ENCODE measurements at regions not wholly inside any gene's neighbourhood (a gene's known extent, or its start where the extent isn't known, plus 50 kb on each side); places are given as distances from the start of the nearest gene placed in this dataset.

DNA sequence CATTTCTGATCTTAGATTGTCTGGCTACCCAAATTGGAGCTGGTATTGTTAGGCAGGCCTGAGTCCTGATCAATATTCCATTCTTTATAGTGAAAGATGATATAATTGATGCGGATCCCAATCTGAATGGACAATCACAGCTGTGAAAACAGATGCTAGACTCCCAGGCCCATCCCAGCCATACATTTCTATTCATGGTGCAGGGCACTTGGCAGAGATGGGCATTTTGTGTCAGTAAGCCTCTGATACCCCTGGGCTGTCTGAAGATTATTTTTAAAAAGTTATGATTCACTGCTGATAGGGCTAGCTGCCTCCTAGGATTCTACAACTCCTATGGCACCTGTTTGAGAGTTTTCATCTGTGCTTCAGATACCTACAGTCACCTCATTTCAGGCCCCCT is 61.2 kb upstream of the TSPAN7 start:
- TF ChIP-seq, protein P1, sequence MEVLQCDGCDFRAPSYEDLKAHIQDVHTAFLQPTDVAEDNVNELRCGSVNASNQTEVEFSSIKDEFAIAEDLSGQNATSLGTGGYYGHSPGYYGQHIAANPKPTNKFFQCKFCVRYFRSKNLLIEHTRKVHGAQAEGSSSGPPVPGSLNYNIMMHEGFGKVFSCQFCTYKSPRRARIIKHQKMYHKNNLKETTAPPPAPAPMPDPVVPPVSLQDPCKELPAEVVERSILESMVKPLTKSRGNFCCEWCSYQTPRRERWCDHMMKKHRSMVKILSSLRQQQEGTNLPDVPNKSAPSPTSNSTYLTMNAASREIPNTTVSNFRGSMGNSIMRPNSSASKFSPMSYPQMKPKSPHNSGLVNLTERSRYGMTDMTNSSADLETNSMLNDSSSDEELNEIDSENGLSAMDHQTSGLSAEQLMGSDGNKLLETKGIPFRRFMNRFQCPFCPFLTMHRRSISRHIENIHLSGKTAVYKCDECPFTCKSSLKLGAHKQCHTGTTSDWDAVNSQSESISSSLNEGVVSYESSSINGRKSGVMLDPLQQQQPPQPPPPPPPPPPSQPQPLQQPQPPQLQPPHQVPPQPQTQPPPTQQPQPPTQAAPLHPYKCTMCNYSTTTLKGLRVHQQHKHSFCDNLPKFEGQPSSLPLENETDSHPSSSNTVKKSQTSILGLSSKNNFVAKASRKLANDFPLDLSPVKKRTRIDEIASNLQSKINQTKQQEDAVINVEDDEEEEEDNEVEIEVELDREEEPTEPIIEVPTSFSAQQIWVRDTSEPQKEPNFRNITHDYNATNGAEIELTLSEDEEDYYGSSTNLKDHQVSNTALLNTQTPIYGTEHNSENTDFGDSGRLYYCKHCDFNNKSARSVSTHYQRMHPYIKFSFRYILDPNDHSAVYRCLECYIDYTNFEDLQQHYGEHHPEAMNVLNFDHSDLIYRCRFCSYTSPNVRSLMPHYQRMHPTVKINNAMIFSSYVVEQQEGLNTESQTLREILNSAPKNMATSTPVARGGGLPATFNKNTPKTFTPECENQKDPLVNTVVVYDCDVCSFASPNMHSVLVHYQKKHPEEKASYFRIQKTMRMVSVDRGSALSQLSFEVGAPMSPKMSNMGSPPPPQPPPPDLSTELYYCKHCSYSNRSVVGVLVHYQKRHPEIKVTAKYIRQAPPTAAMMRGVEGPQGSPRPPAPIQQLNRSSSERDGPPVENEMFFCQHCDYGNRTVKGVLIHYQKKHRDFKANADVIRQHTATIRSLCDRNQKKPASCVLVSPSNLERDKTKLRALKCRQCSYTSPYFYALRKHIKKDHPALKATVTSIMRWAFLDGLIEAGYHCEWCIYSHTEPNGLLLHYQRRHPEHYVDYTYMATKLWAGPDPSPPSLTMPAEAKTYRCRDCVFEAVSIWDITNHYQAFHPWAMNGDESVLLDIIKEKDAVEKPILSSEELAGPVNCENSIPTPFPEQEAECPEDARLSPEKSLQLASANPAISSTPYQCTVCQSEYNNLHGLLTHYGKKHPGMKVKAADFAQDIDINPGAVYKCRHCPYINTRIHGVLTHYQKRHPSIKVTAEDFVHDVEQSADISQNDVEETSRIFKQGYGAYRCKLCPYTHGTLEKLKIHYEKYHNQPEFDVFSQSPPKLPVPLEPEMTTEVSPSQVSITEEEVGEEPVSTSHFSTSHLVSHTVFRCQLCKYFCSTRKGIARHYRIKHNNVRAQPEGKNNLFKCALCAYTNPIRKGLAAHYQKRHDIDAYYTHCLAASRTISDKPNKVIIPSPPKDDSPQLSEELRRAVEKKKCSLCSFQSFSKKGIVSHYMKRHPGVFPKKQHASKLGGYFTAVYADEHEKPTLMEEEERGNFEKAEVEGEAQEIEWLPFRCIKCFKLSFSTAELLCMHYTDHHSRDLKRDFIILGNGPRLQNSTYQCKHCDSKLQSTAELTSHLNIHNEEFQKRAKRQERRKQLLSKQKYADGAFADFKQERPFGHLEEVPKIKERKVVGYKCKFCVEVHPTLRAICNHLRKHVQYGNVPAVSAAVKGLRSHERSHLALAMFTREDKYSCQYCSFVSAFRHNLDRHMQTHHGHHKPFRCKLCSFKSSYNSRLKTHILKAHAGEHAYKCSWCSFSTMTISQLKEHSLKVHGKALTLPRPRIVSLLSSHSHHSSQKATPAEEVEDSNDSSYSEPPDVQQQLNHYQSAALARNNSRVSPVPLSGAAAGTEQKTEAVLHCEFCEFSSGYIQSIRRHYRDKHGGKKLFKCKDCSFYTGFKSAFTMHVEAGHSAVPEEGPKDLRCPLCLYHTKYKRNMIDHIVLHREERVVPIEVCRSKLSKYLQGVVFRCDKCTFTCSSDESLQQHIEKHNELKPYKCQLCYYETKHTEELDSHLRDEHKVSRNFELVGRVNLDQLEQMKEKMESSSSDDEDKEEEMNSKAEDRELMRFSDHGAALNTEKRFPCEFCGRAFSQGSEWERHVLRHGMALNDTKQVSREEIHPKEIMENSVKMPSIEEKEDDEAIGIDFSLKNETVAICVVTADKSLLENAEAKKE (CRISPR knock-in tag; IDR thresholded peaks at IDR 0.05): no peak
- TF ChIP-seq JUNB (IDR thresholded peaks at IDR 0.05; ENCODE audit: unreplicated experiment) (no peak), EZH2 (IDR thresholded peaks at IDR 0.05; ENCODE audit: low read depth, unreplicated experiment) (no peak), POLR2AphosphoS5 (IDR thresholded peaks at IDR 0.05; ENCODE audit: low read depth) (no peak), EZH2phosphoT487 (IDR thresholded peaks at IDR 0.05; ENCODE audit: unreplicated experiment) (no peak)
- TF ChIP-seq, protein P2, sequence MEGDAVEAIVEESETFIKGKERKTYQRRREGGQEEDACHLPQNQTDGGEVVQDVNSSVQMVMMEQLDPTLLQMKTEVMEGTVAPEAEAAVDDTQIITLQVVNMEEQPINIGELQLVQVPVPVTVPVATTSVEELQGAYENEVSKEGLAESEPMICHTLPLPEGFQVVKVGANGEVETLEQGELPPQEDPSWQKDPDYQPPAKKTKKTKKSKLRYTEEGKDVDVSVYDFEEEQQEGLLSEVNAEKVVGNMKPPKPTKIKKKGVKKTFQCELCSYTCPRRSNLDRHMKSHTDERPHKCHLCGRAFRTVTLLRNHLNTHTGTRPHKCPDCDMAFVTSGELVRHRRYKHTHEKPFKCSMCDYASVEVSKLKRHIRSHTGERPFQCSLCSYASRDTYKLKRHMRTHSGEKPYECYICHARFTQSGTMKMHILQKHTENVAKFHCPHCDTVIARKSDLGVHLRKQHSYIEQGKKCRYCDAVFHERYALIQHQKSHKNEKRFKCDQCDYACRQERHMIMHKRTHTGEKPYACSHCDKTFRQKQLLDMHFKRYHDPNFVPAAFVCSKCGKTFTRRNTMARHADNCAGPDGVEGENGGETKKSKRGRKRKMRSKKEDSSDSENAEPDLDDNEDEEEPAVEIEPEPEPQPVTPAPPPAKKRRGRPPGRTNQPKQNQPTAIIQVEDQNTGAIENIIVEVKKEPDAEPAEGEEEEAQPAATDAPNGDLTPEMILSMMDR (conservative IDR thresholded peaks at IDR 0.05; ENCODE audit: low read depth in 2 of 2): no peak
- TF ChIP-seq, protein P3, sequence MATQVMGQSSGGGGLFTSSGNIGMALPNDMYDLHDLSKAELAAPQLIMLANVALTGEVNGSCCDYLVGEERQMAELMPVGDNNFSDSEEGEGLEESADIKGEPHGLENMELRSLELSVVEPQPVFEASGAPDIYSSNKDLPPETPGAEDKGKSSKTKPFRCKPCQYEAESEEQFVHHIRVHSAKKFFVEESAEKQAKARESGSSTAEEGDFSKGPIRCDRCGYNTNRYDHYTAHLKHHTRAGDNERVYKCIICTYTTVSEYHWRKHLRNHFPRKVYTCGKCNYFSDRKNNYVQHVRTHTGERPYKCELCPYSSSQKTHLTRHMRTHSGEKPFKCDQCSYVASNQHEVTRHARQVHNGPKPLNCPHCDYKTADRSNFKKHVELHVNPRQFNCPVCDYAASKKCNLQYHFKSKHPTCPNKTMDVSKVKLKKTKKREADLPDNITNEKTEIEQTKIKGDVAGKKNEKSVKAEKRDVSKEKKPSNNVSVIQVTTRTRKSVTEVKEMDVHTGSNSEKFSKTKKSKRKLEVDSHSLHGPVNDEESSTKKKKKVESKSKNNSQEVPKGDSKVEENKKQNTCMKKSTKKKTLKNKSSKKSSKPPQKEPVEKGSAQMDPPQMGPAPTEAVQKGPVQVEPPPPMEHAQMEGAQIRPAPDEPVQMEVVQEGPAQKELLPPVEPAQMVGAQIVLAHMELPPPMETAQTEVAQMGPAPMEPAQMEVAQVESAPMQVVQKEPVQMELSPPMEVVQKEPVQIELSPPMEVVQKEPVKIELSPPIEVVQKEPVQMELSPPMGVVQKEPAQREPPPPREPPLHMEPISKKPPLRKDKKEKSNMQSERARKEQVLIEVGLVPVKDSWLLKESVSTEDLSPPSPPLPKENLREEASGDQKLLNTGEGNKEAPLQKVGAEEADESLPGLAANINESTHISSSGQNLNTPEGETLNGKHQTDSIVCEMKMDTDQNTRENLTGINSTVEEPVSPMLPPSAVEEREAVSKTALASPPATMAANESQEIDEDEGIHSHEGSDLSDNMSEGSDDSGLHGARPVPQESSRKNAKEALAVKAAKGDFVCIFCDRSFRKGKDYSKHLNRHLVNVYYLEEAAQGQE (IDR thresholded peaks at IDR 0.05; ENCODE audit: unreplicated experiment): no peak

All from GM23338 (cell line).